K562 (cell line): ENCODE measurements at regions not wholly inside any gene's neighbourhood (a gene's known extent, or its start where the extent isn't known, plus 50 kb on each side); places are given as distances from the start of the nearest gene placed in this dataset.

Experiments used
- ATAC-seq: fragments of 200-7000 bp; cut with Tn5 transposase; 3 replicates; pipeline ENCODE4 v1.9.1; 2020; ENCODE audit warnings: moderate library complexity
- BruUV-seq: library from RNA; stranded (reverse); fragments of 400-500 nt; replicated peaks from 2 replicates; lab custom pipeline; 2021; lab: Mats Ljungman, UMichigan
- CTCF ChIA-PET: fragments of 300-600 bp; formaldehyde crosslinking; extraction: SDS; loops from one replicate; lab custom pipeline; 2021; ENCODE audit warnings: low intra/inter-chr PET ratio; lab: Yijun Ruan, JAX
- POLR2A ChIA-PET: fragments of 300-600, 350-650 bp; sonication (Branson Sonifier 250); formaldehyde crosslinking; extraction: SDS; loops from one replicate; lab custom pipeline; 2021; ENCODE audit warnings: antibody characterized with exemption, inconsistent platforms; lab: Yijun Ruan, JAX
- DNase-seq, 4 experiments: peaks; one replicate each; pipeline versions ENCODE4 v3.0.0 to v3.0.0-alpha.2; 2011 to 2018; ENCODE audit warnings: low spot score in 3 of 4, mixed read lengths in 3 of 4; ENCODE audit errors: extremely low read depth in 1 of 4
- FAIRE-seq: peaks from 2 replicates; lab custom pipeline; 2011; peaks lifted over from hg19 to GRCh38; lab: Jason Lieb, UNC
- H2AFZ ChIP-seq: 2 replicates; pipeline ENCODE4 v1.6.0; 2011; ENCODE audit warnings: low read depth, low read length, control low read depth, inconsistent platforms
- H3K27ac ChIP-seq: fragments of 200-600 bp; 3 replicates; pipeline ENCODE4 v1.8.0; 2011; ENCODE audit warnings: low read depth, mild to moderate bottlenecking, control low read depth, inconsistent platforms, low read length, moderate library complexity, mixed read lengths; ENCODE audit errors: extremely low read depth
- H3K27me3 ChIP-seq, 2 experiments: fragments of 300-600 bp in 1 of 2; 2 replicates in 1 of 2; 3 replicates in 1 of 2; pipeline versions ENCODE4 v1.6.0 to v1.8.0; 2011; ENCODE audit warnings: inconsistent platforms in 2 of 2, low read length in 2 of 2, mild to moderate bottlenecking in 1 of 2, mixed read lengths in 1 of 2, moderate library complexity in 1 of 2; ENCODE audit not compliant: control insufficient read depth in 2 of 2, insufficient read depth in 2 of 2
- H3K36me3 ChIP-seq: fragments of 300-600 bp; 3 replicates; pipeline ENCODE4 v1.8.0; 2011; ENCODE audit warnings: mild to moderate bottlenecking, low read length, inconsistent platforms; ENCODE audit not compliant: control insufficient read depth, insufficient read depth
- H3K4me1 ChIP-seq, 2 experiments: fragments of 200-600 bp in 1 of 2; replicated peaks in 1 of 2; 2 replicates in 1 of 2; 3 replicates in 1 of 2; pipeline versions ENCODE4 v1.5.1 to v1.8.0; 2011; ENCODE audit warnings: inconsistent platforms in 2 of 2, low read length in 2 of 2, mild to moderate bottlenecking in 1 of 2, mixed read lengths in 1 of 2, moderate library complexity in 1 of 2; ENCODE audit not compliant: control insufficient read depth in 2 of 2, insufficient read depth in 2 of 2
- H3K4me2 ChIP-seq: 2 replicates; pipeline ENCODE4 v1.6.1; 2011; ENCODE audit warnings: low read length, control low read depth, inconsistent platforms, mixed read lengths; ENCODE audit not compliant: insufficient read depth
- H3K4me3 ChIP-seq: fragments of 200-600 bp; sonication (generic), shearing (Covaris generic); 2 replicates; pipeline ENCODE4 v1.5.1; 2016; ENCODE audit warnings: control low read depth, inconsistent platforms
- H3K79me2 ChIP-seq: fragments of 200-600 bp; 3 replicates; pipeline ENCODE4 v1.8.0; 2011; ENCODE audit warnings: low read length, inconsistent platforms; ENCODE audit not compliant: control insufficient read depth, insufficient read depth
- H3K9ac ChIP-seq, 2 experiments: 2 replicates each; pipeline versions ENCODE4 v1.6.0 to v1.6.1; 2011; ENCODE audit warnings: low read depth in 2 of 2, low read length in 2 of 2, control low read depth in 1 of 2, inconsistent platforms in 1 of 2, mild to moderate bottlenecking in 1 of 2, mixed read lengths in 1 of 2; ENCODE audit not compliant: insufficient read depth in 1 of 2
- H3K9me1 ChIP-seq: one replicate; pipeline ENCODE4 v1.6.0; 2011; ENCODE audit warnings: inconsistent platforms, mild to moderate bottlenecking, low read length, moderate library complexity; ENCODE audit not compliant: control insufficient read depth, insufficient read depth
- H3K9me3 ChIP-seq: replicated peaks from 2 replicates; pipeline ENCODE4 v1.5.1; 2011; ENCODE audit warnings: low read depth, low read length, inconsistent platforms; ENCODE audit not compliant: control insufficient read depth, insufficient read depth
- H4K20me1 ChIP-seq: replicated peaks from 2 replicates; pipeline ENCODE4 v1.6.1; 2011; ENCODE audit warnings: low read length, inconsistent platforms, mixed read lengths; ENCODE audit not compliant: control insufficient read depth, insufficient read depth
- ADNP ChIP-seq: fragments of 200-800 bp; sonication (Bioruptor generic); IDR thresholded peaks from 2 replicates; pipeline ENCODE4 v1.6.1; 2016; ENCODE audit warnings: missing genetic modification characterization, missing compliant biosample characterization
- CBFA2T2 ChIP-seq: fragments of 450-650 bp; conservative IDR thresholded peaks from 2 replicates; pipeline ENCODE4 v1.6.1; 2017; ENCODE audit warnings: mild to moderate bottlenecking
- HDAC1 ChIP-seq, 2 experiments: fragments of 450-650 bp; IDR thresholded peaks; 2 replicates each; pipeline ENCODE4 v1.6.1; 2016 to 2017; ENCODE audit warnings: inconsistent platforms in 1 of 2, mild to moderate bottlenecking in 1 of 2, moderate library complexity in 1 of 2
- NELFE ChIP-seq: IDR thresholded peaks from 2 replicates; pipeline ENCODE4 v1.6.1; 2011; ENCODE audit warnings: mild to moderate bottlenecking; ENCODE audit not compliant: insufficient read depth, insufficient read length
- NFXL1 ChIP-seq: fragments of 450-650 bp; formaldehyde crosslinking; IDR thresholded peaks from 2 replicates; pipeline ENCODE4 v1.4.0; 2021; ENCODE audit warnings: mild to moderate bottlenecking
- POLR2AphosphoS5 ChIP-seq: IDR thresholded peaks from 2 replicates; pipeline ENCODE4 v1.6.1; 2011; ENCODE audit warnings: mild to moderate bottlenecking, low read depth, low read length, moderate library complexity; ENCODE audit not compliant: control insufficient read depth, insufficient read depth
- TCFL5 ChIP-seq: fragments of 250-450 bp; sonication (Bioruptor Pico); conservative IDR thresholded peaks from 2 replicates; pipeline ENCODE4 v1.6.1; 2021; ENCODE audit warnings: mild to moderate bottlenecking, moderate library complexity, matching md5 sums
- TOE1 ChIP-seq, 2 experiments: fragments of 450-650 bp in 1 of 2; sonication (generic) in 1 of 2; formaldehyde crosslinking in 1 of 2; IDR thresholded peaks; 2 replicates each; pipeline versions ENCODE4 v1.7.1 to v1.8.0; 2016 to 2022; ENCODE audit warnings: borderline replicate concordance in 2 of 2, mild to moderate bottlenecking in 2 of 2, antibody characterized with exemption in 1 of 2, inconsistent platforms in 1 of 2, low read depth in 1 of 2, missing genetic modification reagents in 1 of 2, moderate library complexity in 1 of 2
- ZKSCAN8 ChIP-seq: fragments of 200-800 bp; sonication (Bioruptor generic); IDR thresholded peaks from 2 replicates; pipeline ENCODE4 v1.6.1; 2016; ENCODE audit warnings: missing genetic modification characterization, missing compliant biosample characterization
- ZNF695 ChIP-seq: fragments of 450-650 bp; formaldehyde crosslinking; IDR thresholded peaks from 2 replicates; pipeline ENCODE4 v1.4.0; 2020; ENCODE audit warnings: mild to moderate bottlenecking, moderate library complexity
- WGBS: fragments of 100-300 bp; shearing (Covaris generic); methylation state at CpG from one replicate; pipeline ENCODE4 v1.1.6; 2016; ENCODE audit warnings: low coverage, mixed read lengths; ENCODE audit not compliant: insufficient coverage; ENCODE audit errors: missing lambda C conversion rate; 5-methylcytosine and 5-hydroxymethylcytosine counted together
- in situ Hi-C: fragments of 300-500 bp; cut with MboI; formaldehyde crosslinking; loops from 4 replicates; pipeline ENCODE4 v1.15.0; 2018; ENCODE audit warnings: inconsistent platforms, mixed read lengths
- intact Hi-C: fragments of 100-400 bp; cut with micrococcal nuclease; formaldehyde crosslinking; loops from 2 replicates; pipeline ENCODE4 v1.14.2; 2022
- TF ChIP-seq, protein P1 (sequence below): fragments of 450-650 bp; formaldehyde crosslinking; IDR thresholded peaks from 2 replicates; pipeline ENCODE4 v1.4.0; 2020; ENCODE audit warnings: mild to moderate bottlenecking
- TF ChIP-seq, protein P2 (sequence below): fragments of 150-350 bp; conservative IDR thresholded peaks from 2 replicates; pipeline ENCODE4 v1.6.1; 2014; ENCODE audit warnings: low read length
- TF ChIP-seq, protein P3 (sequence below): fragments of 450-650 bp; IDR thresholded peaks from 2 replicates; pipeline ENCODE4 v1.7.1; 2018; ENCODE audit warnings: mild to moderate bottlenecking, low read depth; ENCODE audit not compliant: partially characterized antibody
- TF ChIP-seq, protein P4 (sequence below): fragments of 250-450 bp; sonication (Bioruptor Pico); IDR thresholded peaks from 2 replicates; pipeline ENCODE4 v1.5.0; 2020; ENCODE audit warnings: mild to moderate bottlenecking

DNA sequence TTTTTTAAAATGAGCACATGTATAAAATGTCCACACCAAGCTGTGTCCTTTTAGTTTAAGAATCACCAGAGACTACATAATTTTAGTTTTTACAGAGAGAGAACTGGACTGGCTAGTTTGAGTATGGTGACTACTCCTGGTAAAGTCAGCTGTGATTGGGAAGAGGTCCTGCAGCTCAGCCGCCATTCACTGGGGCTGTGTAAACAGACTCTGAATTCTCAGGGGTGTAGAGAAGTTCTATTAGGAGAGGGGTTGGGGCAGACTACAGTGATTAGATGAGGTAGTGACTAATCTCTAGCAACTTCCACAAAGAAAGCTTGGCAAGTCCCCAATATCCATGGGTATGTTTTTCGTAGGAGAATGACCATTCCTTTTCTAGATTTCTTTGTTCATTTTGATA, 341.2 kb upstream of the MAP3K7 start:
- in situ Hi-C loops, result no loop called here
- no peak for ATAC-seq
- POLR2A ChIA-PET, result no interaction called here
- TF ChIP-seq, protein P1, sequence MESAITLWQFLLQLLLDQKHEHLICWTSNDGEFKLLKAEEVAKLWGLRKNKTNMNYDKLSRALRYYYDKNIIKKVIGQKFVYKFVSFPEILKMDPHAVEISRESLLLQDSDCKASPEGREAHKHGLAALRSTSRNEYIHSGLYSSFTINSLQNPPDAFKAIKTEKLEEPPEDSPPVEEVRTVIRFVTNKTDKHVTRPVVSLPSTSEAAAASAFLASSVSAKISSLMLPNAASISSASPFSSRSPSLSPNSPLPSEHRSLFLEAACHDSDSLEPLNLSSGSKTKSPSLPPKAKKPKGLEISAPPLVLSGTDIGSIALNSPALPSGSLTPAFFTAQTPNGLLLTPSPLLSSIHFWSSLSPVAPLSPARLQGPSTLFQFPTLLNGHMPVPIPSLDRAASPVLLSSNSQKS (CRISPR knock-in tag), result no peak
- TF ChIP-seq, protein P2, sequence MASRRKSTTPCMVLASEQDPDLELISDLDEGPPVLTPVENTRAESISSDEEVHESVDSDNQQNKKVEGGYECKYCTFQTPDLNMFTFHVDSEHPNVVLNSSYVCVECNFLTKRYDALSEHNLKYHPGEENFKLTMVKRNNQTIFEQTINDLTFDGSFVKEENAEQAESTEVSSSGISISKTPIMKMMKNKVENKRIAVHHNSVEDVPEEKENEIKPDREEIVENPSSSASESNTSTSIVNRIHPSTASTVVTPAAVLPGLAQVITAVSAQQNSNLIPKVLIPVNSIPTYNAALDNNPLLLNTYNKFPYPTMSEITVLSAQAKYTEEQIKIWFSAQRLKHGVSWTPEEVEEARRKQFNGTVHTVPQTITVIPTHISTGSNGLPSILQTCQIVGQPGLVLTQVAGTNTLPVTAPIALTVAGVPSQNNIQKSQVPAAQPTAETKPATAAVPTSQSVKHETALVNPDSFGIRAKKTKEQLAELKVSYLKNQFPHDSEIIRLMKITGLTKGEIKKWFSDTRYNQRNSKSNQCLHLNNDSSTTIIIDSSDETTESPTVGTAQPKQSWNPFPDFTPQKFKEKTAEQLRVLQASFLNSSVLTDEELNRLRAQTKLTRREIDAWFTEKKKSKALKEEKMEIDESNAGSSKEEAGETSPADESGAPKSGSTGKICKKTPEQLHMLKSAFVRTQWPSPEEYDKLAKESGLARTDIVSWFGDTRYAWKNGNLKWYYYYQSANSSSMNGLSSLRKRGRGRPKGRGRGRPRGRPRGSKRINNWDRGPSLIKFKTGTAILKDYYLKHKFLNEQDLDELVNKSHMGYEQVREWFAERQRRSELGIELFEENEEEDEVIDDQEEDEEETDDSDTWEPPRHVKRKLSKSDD, result no peak
- TF ChIP-seq ZNF695 (CRISPR knock-in tag), result no peak
- no peak for TF ChIP-seq POLR2AphosphoS5
- TF ChIP-seq, protein P3, sequence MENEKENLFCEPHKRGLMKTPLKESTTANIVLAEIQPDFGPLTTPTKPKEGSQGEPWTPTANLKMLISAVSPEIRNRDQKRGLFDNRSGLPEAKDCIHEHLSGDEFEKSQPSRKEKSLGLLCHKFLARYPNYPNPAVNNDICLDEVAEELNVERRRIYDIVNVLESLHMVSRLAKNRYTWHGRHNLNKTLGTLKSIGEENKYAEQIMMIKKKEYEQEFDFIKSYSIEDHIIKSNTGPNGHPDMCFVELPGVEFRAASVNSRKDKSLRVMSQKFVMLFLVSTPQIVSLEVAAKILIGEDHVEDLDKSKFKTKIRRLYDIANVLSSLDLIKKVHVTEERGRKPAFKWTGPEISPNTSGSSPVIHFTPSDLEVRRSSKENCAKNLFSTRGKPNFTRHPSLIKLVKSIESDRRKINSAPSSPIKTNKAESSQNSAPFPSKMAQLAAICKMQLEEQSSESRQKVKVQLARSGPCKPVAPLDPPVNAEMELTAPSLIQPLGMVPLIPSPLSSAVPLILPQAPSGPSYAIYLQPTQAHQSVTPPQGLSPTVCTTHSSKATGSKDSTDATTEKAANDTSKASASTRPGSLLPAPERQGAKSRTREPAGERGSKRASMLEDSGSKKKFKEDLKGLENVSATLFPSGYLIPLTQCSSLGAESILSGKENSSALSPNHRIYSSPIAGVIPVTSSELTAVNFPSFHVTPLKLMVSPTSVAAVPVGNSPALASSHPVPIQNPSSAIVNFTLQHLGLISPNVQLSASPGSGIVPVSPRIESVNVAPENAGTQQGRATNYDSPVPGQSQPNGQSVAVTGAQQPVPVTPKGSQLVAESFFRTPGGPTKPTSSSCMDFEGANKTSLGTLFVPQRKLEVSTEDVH, result no peak
- TF ChIP-seq TCFL5 (CRISPR knock-in tag), result no peak
- TF ChIP-seq ZKSCAN8 (CRISPR knock-in tag), result no peak
- no peak for TF ChIP-seq NELFE
- TF ChIP-seq HDAC1 (IDR thresholded peaks at IDR 0.05), result no peak
- TF ChIP-seq ADNP (tag), result no peak
- TF ChIP-seq, protein P4, sequence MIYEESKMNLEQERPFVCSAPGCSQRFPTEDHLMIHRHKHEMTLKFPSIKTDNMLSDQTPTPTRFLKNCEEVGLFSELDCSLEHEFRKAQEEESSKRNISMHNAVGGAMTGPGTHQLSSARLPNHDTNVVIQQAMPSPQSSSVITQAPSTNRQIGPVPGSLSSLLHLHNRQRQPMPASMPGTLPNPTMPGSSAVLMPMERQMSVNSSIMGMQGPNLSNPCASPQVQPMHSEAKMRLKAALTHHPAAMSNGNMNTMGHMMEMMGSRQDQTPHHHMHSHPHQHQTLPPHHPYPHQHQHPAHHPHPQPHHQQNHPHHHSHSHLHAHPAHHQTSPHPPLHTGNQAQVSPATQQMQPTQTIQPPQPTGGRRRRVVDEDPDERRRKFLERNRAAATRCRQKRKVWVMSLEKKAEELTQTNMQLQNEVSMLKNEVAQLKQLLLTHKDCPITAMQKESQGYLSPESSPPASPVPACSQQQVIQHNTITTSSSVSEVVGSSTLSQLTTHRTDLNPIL (CRISPR knock-in tag), result no peak
- no peak for TF ChIP-seq NFXL1 (CRISPR knock-in tag)
- TF ChIP-seq CBFA2T2, result no peak
- TF ChIP-seq TOE1 (IDR thresholded peaks at IDR 0.05; ENCODE audit: borderline replicate concordance), result no peak
- TF ChIP-seq TOE1 (CRISPR knock-in tag; IDR thresholded peaks at IDR 0.05; ENCODE audit: borderline replicate concordance, low read depth), result no peak

More for the DNA sequence above, 341.2 kb upstream of the MAP3K7 start:
- Histone ChIP-seq H2AFZ (no peak overlapping the region), H3K27ac (no peak overlapping the region), H3K4me2 (no peak overlapping the region), H3K4me1 (no peaks in the 10 kb centered on the region), H4K20me1 (no peaks in the 10 kb centered on the region), H3K36me3 (no peaks in the 10 kb centered on the region), H3K4me3 (no peak overlapping the region), H3K79me2 (no peaks in the 10 kb centered on the region), H3K9ac (no peak overlapping the region), H3K9me1 (no peaks in the 10 kb centered on the region), H3K9me3 (no peaks in the 10 kb centered on the region), H3K27me3 (no peaks in the 10 kb centered on the region)
- 0% methylated on average over 2 of the region's 2 CpGs for WGBS
- CTCF ChIA-PET, result no interaction called here
- BruUV-seq, result no TSS peak
- intact Hi-C loops, result no loop called here
- DNase-seq (no peak), FAIRE-seq (no peak)
